Thyroid gland (tissue), 4 donors: ENCODE measurements at regions not wholly inside any gene's neighbourhood (a gene's known extent, or its start where the extent isn't known, plus 50 kb on each side); places are given as distances from the start of the nearest gene placed in this dataset.

Experiments
- DNase-seq, 2 donors: peaks; one replicate each; pipeline ENCODE4 v3.0.0-alpha.2; 2019
- H3K27ac ChIP-seq, 3 donors: fragments of 200-600 bp; sonication (generic); 1 replicate in 2 of 3; 2 replicates in 1 of 3; pipeline ENCODE4 v1.5.1; 2016 to 2019; ENCODE audit warnings: mild to moderate bottlenecking in 1 of 3, moderate library complexity in 1 of 3
- H3K27me3 ChIP-seq: fragments of 200-600 bp; sonication (generic); one replicate; pipeline ENCODE4 v1.5.1; 2019
- H3K36me3 ChIP-seq, 2 donors: fragments of 200-600 bp; sonication (generic); one replicate each; pipeline ENCODE4 v1.5.1; 2016 to 2019
- H3K4me1 ChIP-seq, 2 donors: fragments of 200-600 bp; sonication (generic); one replicate each; pipeline ENCODE4 v1.5.1; 2017 to 2019
- H3K4me3 ChIP-seq, 3 donors: fragments of 200-600 bp; sonication (generic); replicated peaks in 1 of 3; 1 replicate in 2 of 3; 2 replicates in 1 of 3; pipeline ENCODE4 v1.5.1; 2016; ENCODE audit warnings: mild to moderate bottlenecking in 1 of 3
- H3K9me3 ChIP-seq: fragments of 200-600 bp; sonication (generic); one replicate; pipeline ENCODE4 v1.5.1; 2017
- POLR2A ChIP-seq, 2 donors: fragments of 450-650 bp; IDR thresholded peaks; one replicate each; pipeline ENCODE4 v1.6.1; 2017; ENCODE audit warnings: antibody characterized with exemption in 2 of 2, mild to moderate bottlenecking in 2 of 2, moderate library complexity in 1 of 2
- WGBS, 2 donors: methylation state at CpG; one replicate each; pipeline ENCODE4 v1.1.5; 2017; 5-methylcytosine and 5-hydroxymethylcytosine counted together
- intact Hi-C: fragments of 100-400 bp; cut with DNase I; formaldehyde crosslinking; loops from one replicate; pipeline ENCODE4 v1.15.1; 2023
- TF ChIP-seq, protein P1 (sequence below), 6 experiments: fragments of 200-600 bp in 3 of 6; fragments of 450-650 bp in 3 of 6; sonication (generic) in 3 of 6; IDR thresholded peaks; one replicate each; pipeline ENCODE4 v1.5.1; 2016 to 2019; ENCODE audit warnings: antibody characterized with exemption in 6 of 6, mild to moderate bottlenecking in 2 of 6, inconsistent platforms in 1 of 6, moderate library complexity in 1 of 6

DNA sequence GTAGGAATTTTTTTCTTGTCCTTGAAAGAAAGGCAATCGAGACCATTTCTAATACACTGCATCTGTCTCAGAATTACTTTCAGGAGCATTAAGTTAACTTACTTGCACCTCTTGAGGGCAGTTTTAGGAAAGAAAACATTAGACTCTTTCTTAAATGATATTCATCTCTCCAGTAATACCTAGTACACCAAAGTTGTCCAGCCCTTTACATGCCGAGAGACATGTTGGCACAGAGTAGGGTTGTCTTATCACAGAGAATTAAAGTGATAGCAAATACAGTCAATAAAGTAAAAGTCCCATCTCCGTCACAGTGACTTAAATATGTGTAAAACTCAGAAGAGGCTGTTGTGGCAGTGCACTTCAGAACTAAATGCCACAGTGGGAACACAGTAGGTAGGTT, 154.3 kb upstream of the KCNN2 start:
- intact Hi-C loops = no loop called here
- TF ChIP-seq POLR2A (IDR thresholded peaks at IDR 0.05) = no peak
- TF ChIP-seq, protein P1, sequence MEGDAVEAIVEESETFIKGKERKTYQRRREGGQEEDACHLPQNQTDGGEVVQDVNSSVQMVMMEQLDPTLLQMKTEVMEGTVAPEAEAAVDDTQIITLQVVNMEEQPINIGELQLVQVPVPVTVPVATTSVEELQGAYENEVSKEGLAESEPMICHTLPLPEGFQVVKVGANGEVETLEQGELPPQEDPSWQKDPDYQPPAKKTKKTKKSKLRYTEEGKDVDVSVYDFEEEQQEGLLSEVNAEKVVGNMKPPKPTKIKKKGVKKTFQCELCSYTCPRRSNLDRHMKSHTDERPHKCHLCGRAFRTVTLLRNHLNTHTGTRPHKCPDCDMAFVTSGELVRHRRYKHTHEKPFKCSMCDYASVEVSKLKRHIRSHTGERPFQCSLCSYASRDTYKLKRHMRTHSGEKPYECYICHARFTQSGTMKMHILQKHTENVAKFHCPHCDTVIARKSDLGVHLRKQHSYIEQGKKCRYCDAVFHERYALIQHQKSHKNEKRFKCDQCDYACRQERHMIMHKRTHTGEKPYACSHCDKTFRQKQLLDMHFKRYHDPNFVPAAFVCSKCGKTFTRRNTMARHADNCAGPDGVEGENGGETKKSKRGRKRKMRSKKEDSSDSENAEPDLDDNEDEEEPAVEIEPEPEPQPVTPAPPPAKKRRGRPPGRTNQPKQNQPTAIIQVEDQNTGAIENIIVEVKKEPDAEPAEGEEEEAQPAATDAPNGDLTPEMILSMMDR (IDR thresholded peaks at IDR 0.05) = no peak
- DNase-seq = no peak
- H3K9me3 ChIP-seq = no peaks in the 10 kb centered on the region
- H3K27ac ChIP-seq = no peak overlapping the region
- H3K4me1 ChIP-seq = no peaks in the 10 kb centered on the region
- H3K27me3 ChIP-seq = no peaks in the 10 kb centered on the region
- 83% methylated on average over 3 of the region's 3 CpGs for WGBS, 2 donors
- no peaks in the 10 kb centered on the region for H3K36me3 ChIP-seq
- H3K4me3 ChIP-seq = no peak overlapping the region

DNA sequence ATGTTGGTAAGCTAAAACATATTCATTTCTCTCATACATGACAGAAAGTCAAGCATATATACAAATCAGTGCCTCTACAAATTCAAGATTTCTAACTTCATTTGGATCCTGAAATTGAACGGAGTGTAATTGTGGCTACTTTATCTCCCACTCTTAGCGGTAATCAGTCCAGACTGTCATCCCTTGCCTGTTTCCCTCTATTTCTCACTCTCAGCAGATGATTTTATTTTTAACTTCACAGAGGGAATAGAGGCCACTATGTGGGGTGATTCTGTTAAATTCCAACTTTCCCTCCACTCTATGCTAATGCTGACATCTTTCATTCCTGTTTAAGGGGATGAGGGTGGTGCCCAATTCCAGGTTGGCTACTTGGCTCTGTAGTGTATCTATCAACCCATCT, 153.8 kb upstream of the KCNN2 start:
- H3K9me3 ChIP-seq = no peaks in the 10 kb centered on the region
- no peaks in the 10 kb centered on the region for H3K27me3 ChIP-seq
- H3K27ac ChIP-seq = no peak overlapping the region
- no peaks in the 10 kb centered on the region for H3K4me1 ChIP-seq
- DNase-seq = no peak
- no peak overlapping the region for H3K4me3 ChIP-seq
- no peaks in the 10 kb centered on the region for H3K36me3 ChIP-seq
- WGBS, 2 donors = 93 to 96% methylated on average over 2 of the region's 2 CpGs
- TF ChIP-seq POLR2A (IDR thresholded peaks at IDR 0.05) = no peak
- TF ChIP-seq, protein P1 (IDR thresholded peaks at IDR 0.05) = no peak
- intact Hi-C loops = no loop called here

DNA sequence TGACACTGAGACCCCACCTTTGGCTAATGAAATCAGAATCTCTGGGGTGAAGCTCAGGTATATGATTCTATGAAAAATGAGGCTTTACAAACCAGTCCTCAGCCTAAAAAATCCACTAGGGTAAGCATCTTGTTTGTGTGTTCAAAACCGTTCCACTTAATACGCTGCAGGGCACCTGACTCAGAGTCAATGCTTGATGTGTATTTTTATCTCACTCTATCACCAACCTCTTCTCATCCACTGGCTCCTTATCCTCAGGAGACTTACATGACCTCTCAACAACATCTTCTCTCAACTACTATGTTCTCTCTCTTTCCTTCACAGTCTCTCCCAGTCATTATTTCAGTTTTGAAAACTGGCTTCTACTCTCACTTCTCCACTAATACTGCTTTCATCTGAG, 153.3 kb upstream of the KCNN2 start:
- 81 to 83% methylated on average over 2 of the region's 2 CpGs for WGBS, 2 donors
- Histone ChIP-seq H3K27me3 (no peaks in the 10 kb centered on the region), H3K4me1 (no peaks in the 10 kb centered on the region), H3K4me3 (no peak overlapping the region), H3K27ac (no peak overlapping the region), H3K9me3 (no peaks in the 10 kb centered on the region), H3K36me3 (no peaks in the 10 kb centered on the region)
- no peak for TF ChIP-seq POLR2A (IDR thresholded peaks at IDR 0.05)
- TF ChIP-seq, protein P1 (IDR thresholded peaks at IDR 0.05) = no peak
- DNase-seq = no peak
- intact Hi-C loops = no loop called here

DNA sequence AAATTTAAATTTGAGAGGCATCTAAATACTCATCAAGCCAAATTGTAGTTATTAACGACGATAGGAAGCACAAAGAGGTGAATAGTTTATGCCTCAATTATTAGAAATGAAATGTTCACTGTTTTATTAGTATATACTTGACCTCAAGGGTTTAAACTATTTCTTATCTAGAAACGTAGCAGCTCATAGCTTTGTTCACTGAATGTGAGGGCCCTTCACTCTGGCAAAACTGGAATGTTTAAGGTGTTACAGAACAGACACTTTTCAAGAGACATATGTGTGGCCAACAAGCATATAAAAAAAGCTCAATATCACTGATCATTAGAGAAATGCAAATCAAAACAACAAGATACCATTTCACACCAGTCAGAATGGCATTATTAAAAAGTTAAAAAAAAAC, 151.2 kb upstream of the KCNN2 start:
- Histone ChIP-seq H3K27me3 (no peaks in the 10 kb centered on the region), H3K4me3 (no peak overlapping the region), H3K9me3 (no peaks in the 10 kb centered on the region), H3K27ac (no peak overlapping the region), H3K36me3 (no peaks in the 10 kb centered on the region), H3K4me1 (no peaks in the 10 kb centered on the region)
- no peak for TF ChIP-seq POLR2A (IDR thresholded peaks at IDR 0.05)
- 55 to 58% methylated on average over 3 of the region's 3 CpGs for WGBS, 2 donors
- intact Hi-C loops = no loop called here
- DNase-seq = no peak

DNA sequence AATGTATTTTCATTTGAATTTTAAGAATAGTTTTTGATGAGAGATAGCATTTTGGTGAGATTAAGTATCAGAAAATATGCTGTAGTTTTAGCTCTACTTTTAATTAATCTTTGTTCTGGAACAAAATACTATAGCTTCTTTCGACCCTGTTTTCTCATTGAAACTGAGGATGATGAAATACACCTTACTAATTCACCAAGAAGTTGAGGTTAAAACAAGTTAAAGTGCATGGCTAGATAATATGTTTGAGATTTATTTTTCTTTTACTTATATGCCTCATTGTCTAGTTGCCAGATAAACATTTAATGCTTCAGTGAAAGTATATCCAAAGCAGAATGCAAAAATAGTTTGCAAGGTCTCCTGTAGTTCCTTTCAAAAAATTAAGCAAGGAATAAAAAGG, 140.1 kb upstream of the KCNN2 start:
- Histone ChIP-seq H3K4me3 (no peak overlapping the region), H3K27me3 (no peaks in the 10 kb centered on the region), H3K36me3 (no peaks in the 10 kb centered on the region), H3K27ac (no peak overlapping the region), H3K4me1 (no peaks in the 10 kb centered on the region), H3K9me3 (no peaks in the 10 kb centered on the region)
- intact Hi-C loops = no loop called here
- no peak for DNase-seq
- 85 to 87% methylated on average over 1 of the region's 1 CpG for WGBS, 2 donors
- TF ChIP-seq POLR2A (IDR thresholded peaks at IDR 0.05) = no peak
- TF ChIP-seq, protein P1 (IDR thresholded peaks at IDR 0.05) = no peak

DNA sequence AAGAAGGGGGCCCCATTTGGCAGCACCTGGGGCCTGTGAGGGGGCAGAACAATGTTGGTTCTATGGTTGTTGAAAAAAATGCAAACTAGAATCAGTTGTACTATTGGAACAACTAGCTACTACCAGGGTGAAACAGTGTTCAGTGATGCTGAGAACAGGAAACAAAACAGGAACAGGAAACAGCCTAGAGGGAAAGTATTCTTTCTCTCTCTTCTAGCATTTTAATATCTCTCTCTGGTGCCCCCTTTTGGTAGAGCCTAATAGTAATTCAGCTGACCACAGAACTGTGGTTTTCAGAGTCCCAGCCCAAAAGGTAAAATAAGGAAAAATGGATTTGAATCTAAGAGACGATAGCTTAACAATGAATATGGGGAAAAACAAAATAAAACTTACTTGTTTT, 138.0 kb upstream of the KCNN2 start:
- H3K9me3 ChIP-seq = no peaks in the 10 kb centered on the region
- no peaks in the 10 kb centered on the region for H3K36me3 ChIP-seq
- 94 to 95% methylated on average over 1 of the region's 1 CpG for WGBS, 2 donors
- H3K27me3 ChIP-seq = no peaks in the 10 kb centered on the region
- TF ChIP-seq POLR2A (IDR thresholded peaks at IDR 0.05) = no peak
- TF ChIP-seq, protein P1 (IDR thresholded peaks at IDR 0.05) = no peak
- intact Hi-C loops = no loop called here
- no peak overlapping the region for H3K4me3 ChIP-seq
- DNase-seq = no peak
- no peak overlapping the region for H3K27ac ChIP-seq
- H3K4me1 ChIP-seq = no peaks in the 10 kb centered on the region
